ENCODE measurements at regions not wholly inside any gene's neighbourhood (a gene's known extent, or its start where the extent isn't known, plus 50 kb on each side); places are given as distances from the start of the nearest gene placed in this dataset.

GRCh38 chr13:39957868-39958677, 302.6 kb downstream of the COG6 start:
- no peaks in the 10 kb centered on the region for H3K36me3 ChIP-seq (ENCODE audit: control insufficient read depth in 2 of 2, extremely low read depth in 1 of 2, insufficient read depth in 2 of 2, low read length in 2 of 2)
- no peaks in the 10 kb centered on the region for H3K27me3 ChIP-seq (ENCODE audit: control insufficient read depth, extremely low read depth, insufficient read depth, low read length)
- TF ChIP-seq EZH2 (IDR thresholded peaks at IDR 0.05; ENCODE audit: low read length) (no peak), CTCF (optimal IDR thresholded peaks at IDR 0.05 in 1 of 3, IDR thresholded peaks at IDR 0.05 in 1 of 3, conservative IDR thresholded peaks at IDR 0.05 in 1 of 3; ENCODE audit: extremely low read depth in 1 of 3, insufficient read depth in 2 of 3, low read length in 3 of 3) (no peak)
- H3K9ac ChIP-seq (ENCODE audit: control insufficient read depth, extremely low read depth, insufficient read depth, low read length): no peak overlapping the region
- H3K79me2 ChIP-seq (ENCODE audit: control insufficient read depth, insufficient read depth, low read length): no peaks in the 10 kb centered on the region
- no peaks in the 10 kb centered on the region for H3K9me1 ChIP-seq (ENCODE audit: control insufficient read depth, extremely low read depth, insufficient read depth, low read length)
- peak overlapping the region; percentile 14 for H2AFZ ChIP-seq (ENCODE audit: control insufficient read depth, low read length)
- peak overlapping the region; percentile 20 for H3K4me2 ChIP-seq (ENCODE audit: control insufficient read depth, extremely low read depth, insufficient read depth, low read depth, low read length)
- dilution Hi-C loops (cut with MboI; ENCODE audit: extremely low pct_ligation_motif_present, low sequenced_read_pairs): no loop called here
- no peaks in the 10 kb centered on the region for H3K4me1 ChIP-seq (ENCODE audit: control insufficient read depth, extremely low read depth, insufficient read depth, low read length)
- no peaks in the 10 kb centered on the region for H3K9me3 ChIP-seq (ENCODE audit: control insufficient read depth, low read depth, low read length)
- DNase-seq (ENCODE audit: low read depth, low spot score): no peak
- H3K4me3 ChIP-seq (ENCODE audit: control insufficient read depth in 2 of 3, extremely low read depth in 1 of 3, insufficient read depth in 2 of 3, low read depth in 1 of 3, low read length in 3 of 3): no peak overlapping the region
- no peak overlapping the region for H3K27ac ChIP-seq (ENCODE audit: control insufficient read depth, insufficient read depth, low read length)
- H4K20me1 ChIP-seq (ENCODE audit: control insufficient read depth, extremely low read depth, insufficient read depth, low read length): no peaks in the 10 kb centered on the region
- no peak for FAIRE-seq

GRCh38 chr13:39959497-39960144, 304.2 kb downstream of the COG6 start:
- H3K4me1 ChIP-seq (ENCODE audit: control insufficient read depth, extremely low read depth, insufficient read depth, low read length): no peaks in the 10 kb centered on the region
- no peak overlapping the region for H3K4me2 ChIP-seq (ENCODE audit: control insufficient read depth, extremely low read depth, insufficient read depth, low read depth, low read length)
- DNase-seq (ENCODE audit: low read depth, low spot score) (no peak), FAIRE-seq (no peak)
- TF ChIP-seq CTCF (optimal IDR thresholded peaks at IDR 0.05 in 1 of 3, IDR thresholded peaks at IDR 0.05 in 1 of 3, conservative IDR thresholded peaks at IDR 0.05 in 1 of 3; ENCODE audit: extremely low read depth in 1 of 3, insufficient read depth in 2 of 3, low read length in 3 of 3) (no peak), EZH2 (IDR thresholded peaks at IDR 0.05; ENCODE audit: low read length) (no peak)
- no peaks in the 10 kb centered on the region for H3K9me3 ChIP-seq (ENCODE audit: control insufficient read depth, low read depth, low read length)
- dilution Hi-C loops (cut with MboI; ENCODE audit: extremely low pct_ligation_motif_present, low sequenced_read_pairs): no loop called here
- H3K9ac ChIP-seq (ENCODE audit: control insufficient read depth, extremely low read depth, insufficient read depth, low read length): no peak overlapping the region
- no peaks in the 10 kb centered on the region for H4K20me1 ChIP-seq (ENCODE audit: control insufficient read depth, extremely low read depth, insufficient read depth, low read length)
- no peaks in the 10 kb centered on the region for H3K9me1 ChIP-seq (ENCODE audit: control insufficient read depth, extremely low read depth, insufficient read depth, low read length)
- no peaks in the 10 kb centered on the region for H3K27me3 ChIP-seq (ENCODE audit: control insufficient read depth, extremely low read depth, insufficient read depth, low read length)
- H2AFZ ChIP-seq (ENCODE audit: control insufficient read depth, low read length): no peak overlapping the region
- no peaks in the 10 kb centered on the region for H3K36me3 ChIP-seq (ENCODE audit: control insufficient read depth in 2 of 2, extremely low read depth in 1 of 2, insufficient read depth in 2 of 2, low read length in 2 of 2)
- H3K27ac ChIP-seq (ENCODE audit: control insufficient read depth, insufficient read depth, low read length): no peak overlapping the region
- no peaks in the 10 kb centered on the region for H3K79me2 ChIP-seq (ENCODE audit: control insufficient read depth, insufficient read depth, low read length)
- H3K4me3 ChIP-seq (ENCODE audit: control insufficient read depth in 2 of 3, extremely low read depth in 1 of 3, insufficient read depth in 2 of 3, low read depth in 1 of 3, low read length in 3 of 3): no peak overlapping the region

Measured in keratinocyte (primary cell).